PC-3 (cell line): ENCODE measurements at regions not wholly inside any gene's neighbourhood (a gene's known extent, or its start where the extent isn't known, plus 50 kb on each side); places are given as distances from the start of the nearest gene placed in this dataset.

Experiments used
- ATAC-seq: fragments of 200-7000 bp; cut with Tn5 transposase; 2 replicates; pipeline ENCODE4 v1.9.1; 2020; ENCODE audit warnings: mild to moderate bottlenecking, moderate library complexity
- BruUV-seq: library from RNA; stranded (reverse); fragments of 400-500 nt; replicated peaks from 2 replicates; lab custom pipeline; 2021; lab: Mats Ljungman, UMichigan
- CTCF ChIA-PET: fragments of 300-600 bp; sonication (Branson Sonifier 250); formaldehyde crosslinking; loops from one replicate; lab custom pipeline; 2022; ENCODE audit warnings: antibody characterized with exemption; lab: Charles Lee
- POLR2A ChIA-PET: fragments of 300-600 bp; sonication (Branson Sonifier 250); formaldehyde crosslinking; loops from one replicate; lab custom pipeline; 2022; ENCODE audit warnings: antibody characterized with exemption; ENCODE audit not compliant: unreplicated experiment; lab: Charles Lee
- DNase-seq: peaks from one replicate; pipeline ENCODE4 v3.0.0-alpha.2; 2015
- H2AFZ ChIP-seq: fragments of 300-600 bp; sonication (generic); 2 replicates; pipeline ENCODE4 v1.6.0; 2016; ENCODE audit warnings: antibody characterized with exemption, low read length
- H3F3A ChIP-seq: fragments of 300-600 bp; sonication (generic); one replicate; pipeline ENCODE4 v1.6.0; 2017; ENCODE audit warnings: antibody characterized with exemption, low read length, control low read depth, mild to moderate bottlenecking; ENCODE audit not compliant: unreplicated experiment
- H3K27ac ChIP-seq: fragments of 300-600 bp; sonication (generic); 2 replicates; pipeline ENCODE4 v1.5.1; 2016; ENCODE audit warnings: mild to moderate bottlenecking, low read length
- H3K27me3 ChIP-seq: fragments of 300-600 bp; sonication (generic); 2 replicates; pipeline ENCODE4 v1.6.1; 2016; ENCODE audit warnings: low read length, mixed read lengths
- H3K36me3 ChIP-seq: fragments of 300-600 bp; sonication (generic); 2 replicates; pipeline ENCODE4 v1.6.1; 2016; ENCODE audit warnings: low read depth, mixed run types, low read length, mixed read lengths
- H3K4me1 ChIP-seq: fragments of 300-600 bp; sonication (generic); 2 replicates; pipeline ENCODE4 v1.5.1; 2016; ENCODE audit warnings: low read length; ENCODE audit not compliant: insufficient read depth
- H3K4me2 ChIP-seq: fragments of 300-600 bp; sonication (generic); 2 replicates; pipeline ENCODE4 v1.6.0; 2016; ENCODE audit warnings: low read length
- H3K4me3 ChIP-seq: fragments of 300-600 bp; sonication (generic); 2 replicates; pipeline ENCODE4 v1.5.1; 2016; ENCODE audit warnings: mild to moderate bottlenecking, low read length, mixed read lengths
- H3K79me2 ChIP-seq: fragments of 300-600 bp; sonication (generic); 2 replicates; pipeline ENCODE4 v1.6.1; 2017; ENCODE audit warnings: low read length, mixed read lengths
- H3K9ac ChIP-seq: fragments of 300-600 bp; sonication (generic); 2 replicates; pipeline ENCODE4 v1.6.0; 2016; ENCODE audit warnings: mild to moderate bottlenecking, low read length
- H3K9me2 ChIP-seq: fragments of 300-600 bp; sonication (generic); replicated peaks from 2 replicates; pipeline ENCODE4 v1.6.1; 2016; ENCODE audit warnings: mixed run types, low read length, mixed read lengths
- H3K9me3 ChIP-seq: fragments of 300-600 bp; sonication (generic); 2 replicates; pipeline ENCODE4 v1.6.1; 2016; ENCODE audit warnings: low read length, mixed read lengths
- H4K20me1 ChIP-seq: fragments of 300-600 bp; sonication (generic); 2 replicates; pipeline ENCODE4 v1.6.1; 2016; ENCODE audit warnings: low read length, mixed read lengths
- CTCF ChIP-seq: fragments of 300-600 bp; sonication (generic); conservative IDR thresholded peaks from 2 replicates; pipeline ENCODE4 v1.5.1; 2017; ENCODE audit warnings: antibody characterized with exemption, low read depth, mild to moderate bottlenecking, low read length
- EZH2 ChIP-seq: fragments of 300-600 bp; sonication (generic); IDR thresholded peaks from one replicate; pipeline ENCODE4 v1.6.1; 2017; ENCODE audit warnings: antibody characterized with exemption, mild to moderate bottlenecking, low read length; ENCODE audit not compliant: unreplicated experiment
- EZH2phosphoT487 ChIP-seq: fragments of 300-600 bp; sonication (generic); IDR thresholded peaks from 2 replicates; pipeline ENCODE4 v1.6.1; 2018; ENCODE audit warnings: mild to moderate bottlenecking, antibody characterized with exemption, low read length, borderline replicate concordance
- intact Hi-C: fragments of 100-400 bp; cut with micrococcal nuclease; formaldehyde crosslinking; loops from 2 replicates; pipeline ENCODE4 v1.9.0; 2023

- no TSS peak for BruUV-seq
- Histone ChIP-seq H3K9ac (no peak overlapping the region), H3K27me3 (no peaks in the 10 kb centered on the region), H3K36me3 (no peaks in the 10 kb centered on the region), H2AFZ (0 out of 2 replicates have a peak overlapping the region, but pooled peaks have one; percentile 27), H4K20me1 (no peaks in the 10 kb centered on the region), H3K4me3 (no peak overlapping the region), H3K27ac (no peak overlapping the region), H3F3A (peaks cover 11% of the 10 kb centered on the region), H3K9me3 (no peaks in the 10 kb centered on the region), H3K79me2 (no peaks in the 10 kb centered on the region), H3K4me1 (peaks cover 18% of the 10 kb centered on the region), H3K4me2 (no peak overlapping the region), H3K9me2 (0 out of 2 replicates have a peak, but pooled peaks cover 5% of the 10 kb centered on the region)
- DNase-seq: peak; percentile 20
- TF ChIP-seq EZH2 (no peak), EZH2phosphoT487 (no peak)
- CTCF ChIA-PET: no interaction called here
- POLR2A ChIA-PET: no interaction called here
- intact Hi-C loops: no loop called here
- peak; percentile 26; the same call in 1 of the 2 replicates for ATAC-seq
Measured at GRCh38 chr18:2406544-2406943, 164.8 kb downstream of the METTL4 start.

- H3F3A ChIP-seq: peaks cover 11% of the 10 kb centered on the region
- intact Hi-C loops: no loop called here
- ATAC-seq (no peak), DNase-seq (no peak)
- no peak overlapping the region for H3K4me2 ChIP-seq
- ChIA-PET CTCF (no interaction called here), POLR2A (no interaction called here)
- H3K4me3 ChIP-seq: no peak overlapping the region
- no peak overlapping the region for H3K9ac ChIP-seq
- no TSS peak for BruUV-seq
- no peaks in the 10 kb centered on the region for H3K9me3 ChIP-seq
- no peak overlapping the region for H3K27ac ChIP-seq
- no peak for TF ChIP-seq EZH2phosphoT487
- no peak for TF ChIP-seq CTCF
- TF ChIP-seq EZH2: no peak
- H3K4me1 ChIP-seq: peaks cover 32% of the 10 kb centered on the region
- no peaks in the 10 kb centered on the region for H3K27me3 ChIP-seq
- H3K9me2 ChIP-seq: no peaks in the 10 kb centered on the region
- H2AFZ ChIP-seq: no peak overlapping the region
- no peaks in the 10 kb centered on the region for H4K20me1 ChIP-seq
- H3K36me3 ChIP-seq: no peaks in the 10 kb centered on the region
- no peaks in the 10 kb centered on the region for H3K79me2 ChIP-seq
Measured at GRCh38 chr18:2407961-2408360, 163.3 kb downstream of the METTL4 start.

GRCh38 chr18:2409906-2410305 lies 161.4 kb downstream of the METTL4 start:
- DNase-seq (no peak), ATAC-seq (no peak)
- Histone ChIP-seq H3K4me1 (peaks cover 38% of the 10 kb centered on the region), H3K27me3 (no peaks in the 10 kb centered on the region), H3K27ac (peak overlapping the region; percentile 91), H3F3A (peaks cover 11% of the 10 kb centered on the region), H2AFZ (peak overlapping the region; percentile 28; the same call in 1 of the 2 replicates), H3K4me2 (peak overlapping the region; percentile 78), H3K36me3 (no peaks in the 10 kb centered on the region), H3K4me3 (peak overlapping the region; percentile 38; the same call in 1 of the 2 replicates), H4K20me1 (no peaks in the 10 kb centered on the region), H3K9me3 (no peaks in the 10 kb centered on the region), H3K79me2 (no peaks in the 10 kb centered on the region), H3K9me2 (no peaks in the 10 kb centered on the region), H3K9ac (peak overlapping the region; percentile 32)
- intact Hi-C loops: loop anchor here (2.0 to 5.0 kb wide), 2 partner anchors 107 to 132 kb away; no protein-coding TSS in a partner anchor
- BruUV-seq: no TSS peak
- ChIA-PET CTCF (no interaction called here), POLR2A (no interaction called here)
- TF ChIP-seq CTCF (no peak), EZH2 (no peak), EZH2phosphoT487 (no peak)
